DND-41 (cell line): ENCODE measurements at regions not wholly inside any gene's neighbourhood (a gene's known extent, or its start where the extent isn't known, plus 50 kb on each side); places are given as distances from the start of the nearest gene placed in this dataset.

Experiments used
- ATAC-seq: fragments of 200-7000 bp; cut with Tn5 transposase; 3 replicates; pipeline ENCODE4 v1.9.1; 2021; ENCODE audit warnings: low read depth; ENCODE audit not compliant: insufficient read depth
- DNase-seq: peaks from one replicate; pipeline ENCODE4 v3.0.0-alpha.2; 2020
- H2AFZ ChIP-seq: 2 replicates; pipeline ENCODE4 v1.6.0; 2012; ENCODE audit warnings: low read depth, low read length
- H3K27ac ChIP-seq: 2 replicates; pipeline ENCODE4 v1.5.1; 2012; ENCODE audit warnings: low read length, inconsistent platforms
- H3K27me3 ChIP-seq: fragments of 200-600 bp; sonication (generic); 2 replicates; pipeline ENCODE4 v1.6.0; 2012; ENCODE audit warnings: low read length, mild to moderate bottlenecking, inconsistent platforms; ENCODE audit not compliant: insufficient read depth, poor library complexity
- H3K36me3 ChIP-seq: 2 replicates; pipeline ENCODE4 v1.5.1; 2012; ENCODE audit warnings: low read length, inconsistent platforms; ENCODE audit not compliant: insufficient read depth
- H3K4me1 ChIP-seq: 2 replicates; pipeline ENCODE4 v1.5.1; 2012; ENCODE audit warnings: mild to moderate bottlenecking, low read length; ENCODE audit not compliant: insufficient read depth
- H3K4me2 ChIP-seq: 2 replicates; pipeline ENCODE4 v1.6.0; 2012; ENCODE audit warnings: mild to moderate bottlenecking, moderate library complexity, low read length, inconsistent platforms; ENCODE audit not compliant: insufficient read depth
- H3K4me3 ChIP-seq, 2 experiments: fragments of 200-600 bp in 1 of 2; shearing (Covaris generic) in 1 of 2; 2 replicates each; pipeline ENCODE4 v1.5.1; 2012 to 2016; ENCODE audit warnings: inconsistent platforms in 2 of 2, low read length in 2 of 2, mild to moderate bottlenecking in 2 of 2, low read depth in 1 of 2, moderate library complexity in 1 of 2
- H3K79me2 ChIP-seq: 2 replicates; pipeline ENCODE4 v1.6.0; 2012; ENCODE audit warnings: low read length, inconsistent platforms; ENCODE audit not compliant: insufficient read depth
- H3K9ac ChIP-seq: 2 replicates; pipeline ENCODE4 v1.6.0; 2012; ENCODE audit warnings: low read depth, mild to moderate bottlenecking, inconsistent platforms, low read length, moderate library complexity
- H3K9me3 ChIP-seq: 2 replicates; pipeline ENCODE4 v1.5.1; 2012; ENCODE audit warnings: low read length, moderate library complexity, mild to moderate bottlenecking, inconsistent platforms; ENCODE audit not compliant: insufficient read depth, severe bottlenecking
- H4K20me1 ChIP-seq: 2 replicates; pipeline ENCODE4 v1.6.0; 2012; ENCODE audit warnings: low read length; ENCODE audit not compliant: insufficient read depth
- EZH2 ChIP-seq: IDR thresholded peaks from 3 replicates; pipeline ENCODE4 v1.6.1; 2012; ENCODE audit warnings: borderline replicate concordance, low read depth, mild to moderate bottlenecking, moderate library complexity, low read length, inconsistent platforms; ENCODE audit not compliant: severe bottlenecking
- TF ChIP-seq, protein P1 (sequence below): IDR thresholded peaks from 2 replicates; pipeline ENCODE4 v1.5.1; 2012; ENCODE audit warnings: borderline replicate concordance, low read length, moderate library complexity, mild to moderate bottlenecking; ENCODE audit not compliant: poor library complexity, severe bottlenecking; ENCODE audit errors: extremely low read depth

- Histone ChIP-seq H3K4me1 (no peaks in the 10 kb centered on the region), H3K27ac (no peak overlapping the region), H3K4me3 (no peak overlapping the region), H2AFZ (no peak overlapping the region), H3K27me3 (no peaks in the 10 kb centered on the region), H3K9me3 (no peaks in the 10 kb centered on the region), H4K20me1 (no peaks in the 10 kb centered on the region), H3K79me2 (no peaks in the 10 kb centered on the region), H3K9ac (no peak overlapping the region), H3K36me3 (no peaks in the 10 kb centered on the region), H3K4me2 (no peak overlapping the region)
- ATAC-seq (no peak), DNase-seq (no peak)
- TF ChIP-seq, protein P1, sequence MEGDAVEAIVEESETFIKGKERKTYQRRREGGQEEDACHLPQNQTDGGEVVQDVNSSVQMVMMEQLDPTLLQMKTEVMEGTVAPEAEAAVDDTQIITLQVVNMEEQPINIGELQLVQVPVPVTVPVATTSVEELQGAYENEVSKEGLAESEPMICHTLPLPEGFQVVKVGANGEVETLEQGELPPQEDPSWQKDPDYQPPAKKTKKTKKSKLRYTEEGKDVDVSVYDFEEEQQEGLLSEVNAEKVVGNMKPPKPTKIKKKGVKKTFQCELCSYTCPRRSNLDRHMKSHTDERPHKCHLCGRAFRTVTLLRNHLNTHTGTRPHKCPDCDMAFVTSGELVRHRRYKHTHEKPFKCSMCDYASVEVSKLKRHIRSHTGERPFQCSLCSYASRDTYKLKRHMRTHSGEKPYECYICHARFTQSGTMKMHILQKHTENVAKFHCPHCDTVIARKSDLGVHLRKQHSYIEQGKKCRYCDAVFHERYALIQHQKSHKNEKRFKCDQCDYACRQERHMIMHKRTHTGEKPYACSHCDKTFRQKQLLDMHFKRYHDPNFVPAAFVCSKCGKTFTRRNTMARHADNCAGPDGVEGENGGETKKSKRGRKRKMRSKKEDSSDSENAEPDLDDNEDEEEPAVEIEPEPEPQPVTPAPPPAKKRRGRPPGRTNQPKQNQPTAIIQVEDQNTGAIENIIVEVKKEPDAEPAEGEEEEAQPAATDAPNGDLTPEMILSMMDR, result no peak
- no peak for TF ChIP-seq EZH2
These were observed 81.2 kb upstream of the KLF12 start for GRCh38 chr13:74215420-74215819.

DNA sequence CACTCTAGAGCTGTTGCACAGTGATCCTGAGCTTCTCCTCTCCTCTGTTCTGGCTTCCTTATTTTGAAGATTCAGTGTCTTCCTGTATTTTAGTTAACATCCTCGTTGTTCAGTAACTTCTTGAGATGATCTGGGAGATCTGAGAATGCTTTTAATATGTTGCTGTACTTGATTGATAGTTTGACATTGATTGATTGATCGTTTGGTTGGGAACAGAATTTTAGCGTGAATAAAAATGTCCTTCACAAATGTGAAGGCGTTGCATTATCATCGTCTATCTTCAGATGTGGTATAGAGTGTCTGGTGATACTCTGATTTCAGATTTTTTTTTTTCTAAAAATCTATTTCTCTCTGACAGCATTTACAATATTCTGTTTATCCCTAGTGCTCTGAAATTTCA is 80.1 kb upstream of the KLF12 start:
- Histone ChIP-seq H3K4me3 (no peak overlapping the region), H2AFZ (no peak overlapping the region), H3K9me3 (no peaks in the 10 kb centered on the region), H3K4me2 (no peak overlapping the region), H3K27me3 (no peaks in the 10 kb centered on the region), H3K4me1 (no peaks in the 10 kb centered on the region), H3K36me3 (no peaks in the 10 kb centered on the region), H3K27ac (no peak overlapping the region), H3K9ac (no peak overlapping the region), H4K20me1 (no peaks in the 10 kb centered on the region), H3K79me2 (no peaks in the 10 kb centered on the region)
- TF ChIP-seq EZH2, result no peak
- TF ChIP-seq, protein P1, result no peak
- DNase-seq (no peak), ATAC-seq (no peak)

DNA sequence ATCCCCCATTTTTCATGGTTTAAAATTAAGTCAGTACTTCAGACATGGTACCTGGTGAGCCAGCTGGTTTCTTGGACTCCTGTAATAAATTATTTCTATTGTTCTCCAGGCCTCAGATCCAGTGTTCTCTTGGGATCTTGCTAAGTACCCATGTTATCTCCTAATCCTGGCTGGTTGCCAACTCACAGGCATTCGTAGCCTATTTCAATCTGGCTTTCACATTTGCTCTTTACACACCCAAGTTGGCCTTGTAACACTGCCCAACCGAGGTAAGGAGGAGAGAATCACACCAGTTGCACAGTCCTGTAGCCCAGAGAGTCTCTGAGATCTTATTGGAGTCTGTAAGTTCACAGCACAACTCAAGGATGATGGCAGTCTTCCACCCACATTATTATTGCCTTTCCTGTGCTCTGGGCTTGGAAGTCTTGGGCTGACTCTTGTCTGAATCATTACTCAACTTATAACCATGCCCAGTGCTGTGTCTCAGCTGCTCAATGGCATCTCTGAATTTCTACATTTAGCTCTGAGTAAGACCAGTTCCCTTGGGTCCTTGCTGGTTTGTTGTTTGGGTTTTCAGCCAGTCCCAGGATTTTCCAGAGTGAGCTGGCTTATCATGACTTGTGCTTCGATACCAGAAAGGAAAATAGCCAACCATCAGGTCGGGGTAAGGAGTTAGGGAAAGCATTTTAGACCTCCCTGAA is 76.6 kb upstream of the KLF12 start:
- no peak overlapping the region for H3K4me3 ChIP-seq
- no peak overlapping the region for H3K27ac ChIP-seq
- H4K20me1 ChIP-seq, result no peaks in the 10 kb centered on the region
- H3K79me2 ChIP-seq, result no peaks in the 10 kb centered on the region
- no peak for ATAC-seq
- H3K4me1 ChIP-seq, result no peaks in the 10 kb centered on the region
- H3K9me3 ChIP-seq, result no peaks in the 10 kb centered on the region
- H3K27me3 ChIP-seq, result no peaks in the 10 kb centered on the region
- H3K4me2 ChIP-seq, result no peak overlapping the region
- peak overlapping the region; percentile 25; the same call in 1 of the 2 replicates for H2AFZ ChIP-seq
- H3K36me3 ChIP-seq, result no peaks in the 10 kb centered on the region
- TF ChIP-seq, protein P1, result no peak
- TF ChIP-seq EZH2, result no peak
- no peak for DNase-seq
- H3K9ac ChIP-seq, result no peak overlapping the region
